CD14-positive monocyte (primary cell): ENCODE measurements at regions not wholly inside any gene's neighbourhood (a gene's known extent, or its start where the extent isn't known, plus 50 kb on each side); places are given as distances from the start of the nearest gene placed in this dataset.

Experiments
- DNase-seq, 3 donors: peaks; one replicate each; pipeline ENCODE4 v3.0.0-alpha.2; 2011 to 2022
- H2AFZ ChIP-seq: 2 replicates; pipeline ENCODE4 v1.6.0; 2012; ENCODE audit warnings: mild to moderate bottlenecking, low read depth, low read length, inconsistent platforms; ENCODE audit not compliant: insufficient read depth, poor library complexity, severe bottlenecking
- H3K27ac ChIP-seq, 2 donors: 1 replicate in 1 of 2; 2 replicates in 1 of 2; pipeline ENCODE4 v1.5.1; 2012 to 2013; ENCODE audit warnings: low read length in 2 of 2, control low read depth in 1 of 2, inconsistent platforms in 1 of 2, low read depth in 1 of 2, mild to moderate bottlenecking in 1 of 2
- H3K27me3 ChIP-seq, 2 donors: one replicate each; pipeline versions ENCODE4 v1.6.0 to v1.6.1; 2011 to 2013; ENCODE audit warnings: low read length in 2 of 2; ENCODE audit not compliant: control insufficient read depth in 2 of 2, insufficient read depth in 2 of 2
- H3K36me3 ChIP-seq, 2 donors: replicated peaks in 1 of 2; 1 replicate in 1 of 2; 2 replicates in 1 of 2; pipeline versions ENCODE4 v1.5.1 to v1.6.1; 2012 to 2013; ENCODE audit warnings: low read length in 2 of 2, control low read depth in 1 of 2, inconsistent platforms in 1 of 2, mild to moderate bottlenecking in 1 of 2; ENCODE audit not compliant: insufficient read depth in 2 of 2, control insufficient read depth in 1 of 2
- H3K4me1 ChIP-seq, 2 donors: 1 replicate in 1 of 2; 2 replicates in 1 of 2; pipeline versions ENCODE4 v1.5.1 to v1.6.1; 2012 to 2013; ENCODE audit warnings: low read length in 2 of 2, control low read depth in 1 of 2, inconsistent platforms in 1 of 2, mild to moderate bottlenecking in 1 of 2, moderate library complexity in 1 of 2; ENCODE audit not compliant: insufficient read depth in 2 of 2, control insufficient read depth in 1 of 2
- H3K4me2 ChIP-seq: replicated peaks from 2 replicates; pipeline ENCODE3; 2012; ENCODE audit warnings: low read length, moderate library complexity, mild to moderate bottlenecking; ENCODE audit not compliant: poor library complexity, severe bottlenecking; ENCODE audit errors: extremely low read depth
- H3K4me3 ChIP-seq, 3 experiments: fragments of 200-600 bp in 1 of 3; sonication (generic) in 1 of 3; replicated peaks in 1 of 3; 1 replicate in 2 of 3; 2 replicates in 1 of 3; pipeline ENCODE4 v1.5.1; 2011 to 2013; ENCODE audit warnings: low read length in 3 of 3, mild to moderate bottlenecking in 3 of 3, control low read depth in 2 of 3, low read depth in 2 of 3, inconsistent platforms in 1 of 3, moderate library complexity in 1 of 3
- H3K79me2 ChIP-seq: 2 replicates; pipeline ENCODE4 v1.6.0; 2012; ENCODE audit warnings: mild to moderate bottlenecking, control low read depth, inconsistent platforms, low read length, moderate library complexity; ENCODE audit not compliant: insufficient read depth
- H3K9ac ChIP-seq: 2 replicates; pipeline ENCODE4 v1.6.0; 2017; ENCODE audit warnings: low read length, mild to moderate bottlenecking; ENCODE audit not compliant: insufficient read depth, poor library complexity, severe bottlenecking
- H3K9me3 ChIP-seq, 2 donors: replicated peaks in 1 of 2; 1 replicate in 1 of 2; 2 replicates in 1 of 2; pipeline versions ENCODE4 v1.5.1 to v1.6.1; 2012 to 2013; ENCODE audit warnings: low read length in 2 of 2, control low read depth in 1 of 2; ENCODE audit not compliant: control insufficient read depth in 1 of 2, insufficient read depth in 1 of 2
- H4K20me1 ChIP-seq: 2 replicates; pipeline ENCODE4 v1.6.0; 2012; ENCODE audit warnings: mild to moderate bottlenecking, low read length, control low read depth, moderate library complexity; ENCODE audit not compliant: insufficient read depth
- H3K27ac Mint-ChIP-seq, 7 donors: one replicate each; pipeline ENCODE4 v1.8.0; 2020; ENCODE audit warnings: mild to moderate bottlenecking in 7 of 7, mixed read lengths in 7 of 7, moderate library complexity in 6 of 7, inconsistent platforms in 2 of 7
- H3K27me3 Mint-ChIP-seq, 3 donors: one replicate each; pipeline ENCODE4 v1.8.0; 2021 to 2022; ENCODE audit warnings: low read depth in 3 of 3, mild to moderate bottlenecking in 3 of 3, mixed read lengths in 3 of 3, moderate library complexity in 3 of 3, inconsistent platforms in 1 of 3
- H3K36me3 Mint-ChIP-seq, 2 donors: one replicate each; pipeline ENCODE4 v1.8.0; 2020; ENCODE audit warnings: mixed read lengths in 2 of 2, inconsistent platforms in 1 of 2, mild to moderate bottlenecking in 1 of 2
- H3K4me1 Mint-ChIP-seq: one replicate; pipeline ENCODE4 v1.8.0; 2020; ENCODE audit warnings: mild to moderate bottlenecking, mixed read lengths
- H3K4me3 Mint-ChIP-seq, 2 donors: one replicate each; pipeline ENCODE4 v1.8.0; 2020; ENCODE audit warnings: mild to moderate bottlenecking in 2 of 2, mixed read lengths in 2 of 2, moderate library complexity in 1 of 2
- H3K9me3 Mint-ChIP-seq, 7 donors: one replicate each; pipeline ENCODE4 v1.8.0; 2020 to 2022; ENCODE audit warnings: mixed read lengths in 7 of 7, mild to moderate bottlenecking in 6 of 7, moderate library complexity in 6 of 7, inconsistent platforms in 2 of 7
- WGBS: methylation state at CpG from one replicate; pipeline ENCODE4 v1.1.5; 2013; ENCODE audit warnings: missing lambda C conversion rate; ENCODE audit not compliant: insufficient coverage; 5-methylcytosine and 5-hydroxymethylcytosine counted together
- intact Hi-C, 2 donors: fragments of 100-400 bp; cut with micrococcal nuclease; formaldehyde crosslinking; loops; one replicate each; pipeline versions ENCODE4 v1.15.0 to v1.15.1; 2023
- TF ChIP-seq, protein P1 (sequence below): fragments of 200-600 bp; IDR thresholded peaks from one replicate; pipeline ENCODE4 v1.8.0; 2022; ENCODE audit warnings: antibody characterized with exemption, mild to moderate bottlenecking

DNA sequence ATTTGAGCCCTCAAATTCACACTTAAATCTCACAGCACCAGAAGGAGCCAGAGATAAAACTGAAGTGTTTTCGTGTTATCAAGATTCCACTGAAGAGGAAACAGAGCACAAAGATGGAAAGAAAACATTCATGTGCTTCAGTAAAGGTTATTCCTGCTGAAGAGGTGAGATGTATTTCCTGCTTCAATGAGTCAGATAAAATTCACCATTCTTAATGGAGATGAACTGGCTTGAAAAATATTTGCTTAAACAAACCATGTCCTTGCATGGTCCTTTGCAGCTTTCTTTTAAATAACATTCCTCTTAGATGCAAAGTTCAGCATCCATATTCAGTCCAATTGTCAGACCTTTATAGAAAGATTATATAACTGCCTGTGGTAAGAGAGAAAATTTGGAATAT, 294.2 kb downstream of the IPMK start:
- H3K27ac Mint-ChIP-seq: no peak overlapping the region

DNA sequence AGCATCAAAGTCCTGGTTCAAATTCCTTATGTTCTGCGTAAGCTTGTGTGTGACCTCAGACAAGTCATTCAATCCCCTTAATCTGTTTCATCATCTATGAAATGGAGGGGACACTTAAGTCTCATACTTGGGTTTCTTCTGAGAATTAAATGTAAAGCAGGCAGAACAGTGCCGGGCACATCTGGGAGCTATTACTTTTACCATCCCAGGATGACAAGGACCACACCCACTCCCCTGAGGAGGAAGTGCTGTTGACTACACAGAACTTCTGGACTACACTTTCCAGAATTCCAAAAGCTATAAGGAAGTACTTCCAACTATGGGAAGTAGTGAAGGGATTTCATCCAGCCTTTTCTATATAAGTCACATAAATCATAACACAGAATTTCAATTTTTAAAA, 294.9 kb downstream of the IPMK start:
- H3K27ac Mint-ChIP-seq: no peak overlapping the region
- H3K9ac ChIP-seq: no peak overlapping the region
- H3K4me3 Mint-ChIP-seq: no peak overlapping the region
- intact Hi-C loops: no loop called here
- H2AFZ ChIP-seq: no peak overlapping the region
- H3K27me3 ChIP-seq: no peaks in the 10 kb centered on the region
- H3K27me3 Mint-ChIP-seq: peaks cover 0 to 1% (median 0%) of the 10 kb centered on the region in 3 donors
- no peaks in the 10 kb centered on the region for H3K4me1 ChIP-seq
- H3K4me3 ChIP-seq: no peak overlapping the region
- no peak overlapping the region for H3K4me2 ChIP-seq
- DNase-seq: no peak
- TF ChIP-seq, protein P1, sequence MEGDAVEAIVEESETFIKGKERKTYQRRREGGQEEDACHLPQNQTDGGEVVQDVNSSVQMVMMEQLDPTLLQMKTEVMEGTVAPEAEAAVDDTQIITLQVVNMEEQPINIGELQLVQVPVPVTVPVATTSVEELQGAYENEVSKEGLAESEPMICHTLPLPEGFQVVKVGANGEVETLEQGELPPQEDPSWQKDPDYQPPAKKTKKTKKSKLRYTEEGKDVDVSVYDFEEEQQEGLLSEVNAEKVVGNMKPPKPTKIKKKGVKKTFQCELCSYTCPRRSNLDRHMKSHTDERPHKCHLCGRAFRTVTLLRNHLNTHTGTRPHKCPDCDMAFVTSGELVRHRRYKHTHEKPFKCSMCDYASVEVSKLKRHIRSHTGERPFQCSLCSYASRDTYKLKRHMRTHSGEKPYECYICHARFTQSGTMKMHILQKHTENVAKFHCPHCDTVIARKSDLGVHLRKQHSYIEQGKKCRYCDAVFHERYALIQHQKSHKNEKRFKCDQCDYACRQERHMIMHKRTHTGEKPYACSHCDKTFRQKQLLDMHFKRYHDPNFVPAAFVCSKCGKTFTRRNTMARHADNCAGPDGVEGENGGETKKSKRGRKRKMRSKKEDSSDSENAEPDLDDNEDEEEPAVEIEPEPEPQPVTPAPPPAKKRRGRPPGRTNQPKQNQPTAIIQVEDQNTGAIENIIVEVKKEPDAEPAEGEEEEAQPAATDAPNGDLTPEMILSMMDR: no peak
- H3K4me1 Mint-ChIP-seq: no peaks in the 10 kb centered on the region
- H3K36me3 ChIP-seq: no peaks in the 10 kb centered on the region
- no peaks in the 10 kb centered on the region for H3K79me2 ChIP-seq
- peaks cover 0 to 9% (median 4%) of the 10 kb centered on the region in 7 donors for H3K9me3 Mint-ChIP-seq
- H3K36me3 Mint-ChIP-seq: no peaks in the 10 kb centered on the region
- H3K27ac ChIP-seq: no peak overlapping the region
- WGBS: no CpG with 5 or more reads among the region's 2 CpGs
- H4K20me1 ChIP-seq: no peaks in the 10 kb centered on the region
- peaks cover 0 to 5% of the 10 kb centered on the region in 2 donors for H3K9me3 ChIP-seq

More for the DNA sequence above, 294.2 kb downstream of the IPMK start:
- Histone ChIP-seq H3K79me2 (no peaks in the 10 kb centered on the region), H3K27me3 (no peaks in the 10 kb centered on the region), H3K27ac (no peak overlapping the region), H4K20me1 (no peaks in the 10 kb centered on the region), H3K36me3 (no peaks in the 10 kb centered on the region), H3K4me1 (no peaks in the 10 kb centered on the region), H3K9ac (no peak overlapping the region), H3K4me3 (no peak overlapping the region), H2AFZ (no peak overlapping the region), H3K4me2 (no peak overlapping the region), H3K9me3 (peaks cover 0 to 2% of the 10 kb centered on the region in 2 donors)
- DNase-seq: no peak
- H3K4me1 Mint-ChIP-seq: no peaks in the 10 kb centered on the region
- H3K9me3 Mint-ChIP-seq: peaks cover 0 to 9% (median 3%) of the 10 kb centered on the region in 7 donors
- peaks cover 0 to 1% (median 0%) of the 10 kb centered on the region in 3 donors for H3K27me3 Mint-ChIP-seq
- TF ChIP-seq, protein P1: no peak
- intact Hi-C loops: no loop called here
- H3K36me3 Mint-ChIP-seq: no peaks in the 10 kb centered on the region
- WGBS: no CpG with 5 or more reads among the region's 1 CpG
- no peak overlapping the region for H3K4me3 Mint-ChIP-seq
